Adrenal gland (tissue), 9 donors: ENCODE measurements at regions not wholly inside any gene's neighbourhood (a gene's known extent, or its start where the extent isn't known, plus 50 kb on each side); places are given as distances from the start of the nearest gene placed in this dataset.

Source experiments
- DNase-seq, 7 donors: peaks; one replicate each; pipeline ENCODE4 v3.0.0-alpha.2; 2019 to 2020
- H3K27ac ChIP-seq, 5 donors: fragments of 200-600 bp; sonication (generic) in 4 of 5; 1 replicate in 3 of 5; 2 replicates in 2 of 5; pipeline versions ENCODE4 v1.5.1 to v1.8.0; 2016 to 2020; ENCODE audit warnings: mild to moderate bottlenecking in 1 of 5
- H3K27me3 ChIP-seq: fragments of 200-600 bp; 2 replicates; pipeline ENCODE4 v1.8.0; 2021
- H3K36me3 ChIP-seq, 2 donors: fragments of 200-600 bp; replicated peaks in 1 of 2; 1 replicate in 1 of 2; 2 replicates in 1 of 2; pipeline versions ENCODE4 v1.5.1 to v1.8.0; 2018 to 2022
- H3K4me1 ChIP-seq, 2 donors: fragments of 200-600 bp; replicated peaks in 1 of 2; 1 replicate in 1 of 2; 2 replicates in 1 of 2; pipeline versions ENCODE4 v1.5.1 to v1.8.0; 2018 to 2021
- H3K4me3 ChIP-seq, 4 donors: fragments of 200-600 bp; sonication (generic) in 3 of 4; one replicate each; pipeline ENCODE4 v1.5.1; 2016 to 2018
- H3K9me3 ChIP-seq, 3 donors: fragments of 200-600 bp; sonication (generic) in 1 of 3; replicated peaks in 1 of 3; 1 replicate in 2 of 3; 2 replicates in 1 of 3; pipeline versions ENCODE4 v1.5.1 to v1.8.0; 2016 to 2021
- CTCF ChIP-seq, 6 experiments: fragments of 450-650 bp in 4 of 6; fragments of 200-600 bp in 2 of 6; sonication (generic) in 1 of 6; IDR thresholded peaks; 1 replicate in 5 of 6; 2 replicates in 1 of 6; pipeline versions ENCODE4 v1.5.1 to v1.8.0; 2016 to 2021; ENCODE audit warnings: antibody characterized with exemption in 6 of 6, mild to moderate bottlenecking in 2 of 6, moderate library complexity in 1 of 6
- POLR2A ChIP-seq, 2 donors: fragments of 450-650 bp; IDR thresholded peaks; one replicate each; pipeline ENCODE4 v1.6.1; 2017; ENCODE audit warnings: antibody characterized with exemption in 2 of 2, mild to moderate bottlenecking in 2 of 2, moderate library complexity in 1 of 2
- WGBS, 4 donors: extraction: QIAGEN DNeasy Blood & Tissue Kit in 2 of 4; methylation state at CpG; one replicate each; pipeline versions ENCODE4 v1.1.5 to v1.1.7; 2013 to 2017; 5-methylcytosine and 5-hydroxymethylcytosine counted together
- intact Hi-C, 2 donors: fragments of 100-400 bp; cut with DNase I; formaldehyde crosslinking; loops; one replicate each; pipeline versions ENCODE4 v1.14.1 to v1.15.0; 2022 to 2023
- donor health status: healthy with polysubstance abuse.
- donor health status: Bipolar disorder and iron deficiency.
- donor health status: DM: yes; HTN: yes; CAD: no.
- donor health status: DM: no; HTN: no; CAD: no.
- donor health status: DM: no; HTN: no; CAD: no.

GRCh38 chr6:25078141-25078540 is 142.4 kb upstream of the RIPOR2 start:
- Histone ChIP-seq H3K27ac (no peak overlapping the region), H3K4me1 (no peaks in the 10 kb centered on the region), H3K4me3 (no peak overlapping the region), H3K27me3 (no peaks in the 10 kb centered on the region), H3K36me3 (no peaks in the 10 kb centered on the region), H3K9me3 (no peaks in the 10 kb centered on the region)
- intact Hi-C loops = no loop called here
- DNase-seq = no peak
- WGBS, 4 donors = 86 to 96% (median 91%) methylated on average over 1 of the region's 1 CpG
- TF ChIP-seq POLR2A (IDR thresholded peaks at IDR 0.05) = no peak
- TF ChIP-seq CTCF (IDR thresholded peaks at IDR 0.05) = no peak

DNA sequence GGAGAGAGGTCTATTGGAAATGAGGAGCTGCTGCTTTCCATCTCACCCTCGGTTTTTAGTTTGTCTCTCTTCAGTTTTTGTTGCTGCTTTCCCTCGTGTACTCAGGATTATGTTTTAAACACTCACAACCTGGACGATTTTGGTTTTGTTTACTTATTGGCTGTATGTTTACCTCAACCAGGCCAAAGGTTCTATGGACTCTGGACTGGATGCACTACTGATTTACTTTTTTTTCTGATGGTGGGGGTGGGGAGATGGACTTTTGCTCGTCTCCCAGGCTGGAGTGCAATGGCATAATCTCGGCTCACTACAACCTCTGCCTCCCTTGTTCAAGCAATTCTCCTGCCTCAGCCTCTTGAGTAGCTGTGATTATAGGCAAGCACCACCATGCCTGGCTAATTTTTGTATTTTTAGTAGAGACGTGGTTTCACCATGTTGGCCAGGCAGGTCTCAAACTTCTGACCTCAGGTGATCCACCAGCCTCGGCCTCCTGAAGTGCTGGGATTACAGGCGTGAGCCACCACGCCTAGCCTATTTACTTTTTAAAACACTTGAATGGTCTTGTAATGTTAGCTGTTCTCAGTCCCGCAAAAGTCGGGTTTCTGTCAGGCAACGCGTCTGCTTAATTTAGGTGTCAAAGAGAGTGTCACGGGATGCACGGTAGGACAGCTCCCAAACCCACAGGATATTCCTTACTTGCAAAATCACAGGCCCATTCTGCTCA is 148.2 kb upstream of the RIPOR2 start:
- intact Hi-C loops = no loop called here
- no peaks in the 10 kb centered on the region for H3K9me3 ChIP-seq
- H3K36me3 ChIP-seq = peaks cover 0 to 8% of the 10 kb centered on the region in 2 donors
- TF ChIP-seq POLR2A (IDR thresholded peaks at IDR 0.05) = no peak
- no peak for TF ChIP-seq CTCF (IDR thresholded peaks at IDR 0.05)
- H3K4me3 ChIP-seq = no peak overlapping the region
- H3K27ac ChIP-seq = no peak overlapping the region
- WGBS, 4 donors = 90 to 94% (median 91%) methylated on average over 15 of the region's 15 CpGs
- no peaks in the 10 kb centered on the region for H3K4me1 ChIP-seq
- no peak for DNase-seq
- no peaks in the 10 kb centered on the region for H3K27me3 ChIP-seq

DNA sequence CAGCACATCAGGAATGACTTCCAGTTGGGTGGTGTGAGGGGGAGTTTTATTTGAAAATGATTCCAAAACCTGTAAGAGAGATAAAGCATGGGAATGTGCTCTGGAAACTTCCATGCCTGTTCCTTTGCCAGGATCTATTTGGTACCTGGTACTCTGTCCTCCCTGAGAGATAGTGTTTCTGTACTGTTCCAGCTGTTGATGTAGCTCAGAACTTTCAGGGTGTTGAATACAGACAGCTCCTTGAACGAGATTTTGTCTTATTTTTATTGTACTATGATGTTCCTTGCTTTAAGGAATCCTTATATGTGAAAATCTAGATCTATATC is 148.7 kb upstream of the RIPOR2 start:
- TF ChIP-seq POLR2A (IDR thresholded peaks at IDR 0.05) = no peak
- TF ChIP-seq CTCF (IDR thresholded peaks at IDR 0.05) = no peak
- Histone ChIP-seq H3K36me3 (peaks cover 0 to 8% of the 10 kb centered on the region in 2 donors), H3K4me3 (no peak overlapping the region), H3K9me3 (no peaks in the 10 kb centered on the region), H3K27me3 (no peaks in the 10 kb centered on the region), H3K27ac (no peak overlapping the region), H3K4me1 (no peaks in the 10 kb centered on the region)
- 75 to 90% (median 85%) methylated on average over 1 of the region's 1 CpG for WGBS, 4 donors
- intact Hi-C loops = no loop called here
- DNase-seq = no peak

DNA sequence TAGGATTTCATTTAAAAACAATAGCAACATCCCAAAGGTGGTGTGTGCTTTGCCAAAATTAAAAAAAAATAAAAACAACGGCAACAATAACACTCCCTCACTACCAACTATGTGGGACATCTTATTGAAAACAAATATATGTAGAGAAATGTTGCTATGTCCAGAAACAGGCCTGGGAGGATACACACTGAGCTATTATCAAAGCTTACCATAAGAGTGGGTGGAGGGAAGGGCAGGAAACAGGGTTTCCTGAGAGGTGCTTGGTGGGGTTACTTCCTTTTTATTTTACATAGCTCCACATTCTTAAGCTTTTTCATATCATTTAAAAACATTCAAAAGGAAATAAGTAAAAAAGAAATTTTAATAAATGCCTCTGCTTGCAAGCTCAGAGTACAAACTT is 150.0 kb upstream of the RIPOR2 start:
- WGBS, 4 donors = 24 to 45% (median 40%) methylated on average over 1 of the region's 1 CpG
- Histone ChIP-seq H3K27me3 (no peaks in the 10 kb centered on the region), H3K36me3 (peaks cover 0 to 8% of the 10 kb centered on the region in 2 donors), H3K4me1 (no peaks in the 10 kb centered on the region), H3K27ac (no peak overlapping the region), H3K9me3 (no peaks in the 10 kb centered on the region), H3K4me3 (no peak overlapping the region)
- intact Hi-C loops = no loop called here
- no peak for DNase-seq
- TF ChIP-seq POLR2A (IDR thresholded peaks at IDR 0.05) = no peak
- TF ChIP-seq CTCF (IDR thresholded peaks at IDR 0.05) = no peak
